Dendritic cell treated with granulocyte-macrophage colony-stimulating factor and Interleukin-4, amounts not matched to agents 40 ng/mL and 50 ng/mL, for 4 days (primary cell): ENCODE measurements at regions not wholly inside any gene's neighbourhood (a gene's known extent, or its start where the extent isn't known, plus 50 kb on each side); places are given as distances from the start of the nearest gene placed in this dataset.
"Not testable (repeated sequence)": the region's sequence is repeated elsewhere in the genome, so short reads cannot be mapped to it uniquely, and the experiment has no call there.

Source experiments
- H3K27ac Mint-ChIP-seq: one replicate; pipeline ENCODE4 v1.8.0; 2022; ENCODE audit warnings: mild to moderate bottlenecking, mixed read lengths
- H3K27me3 Mint-ChIP-seq: one replicate; pipeline ENCODE4 v1.8.0; 2022; ENCODE audit warnings: mild to moderate bottlenecking, mixed read lengths
- H3K36me3 Mint-ChIP-seq: one replicate; pipeline ENCODE4 v1.8.0; 2022; ENCODE audit warnings: low read depth, mixed read lengths
- H3K4me1 Mint-ChIP-seq: one replicate; pipeline ENCODE4 v1.8.0; 2022; ENCODE audit warnings: low read depth, mixed read lengths
- H3K4me3 Mint-ChIP-seq: one replicate; pipeline ENCODE4 v1.8.0; 2022; ENCODE audit warnings: mild to moderate bottlenecking, moderate library complexity, mixed read lengths
- H3K9me3 Mint-ChIP-seq: one replicate; pipeline ENCODE4 v1.8.0; 2022; ENCODE audit warnings: mixed read lengths
- intact Hi-C: fragments of 100-400 bp; cut with micrococcal nuclease; formaldehyde crosslinking; loops from one replicate; pipeline ENCODE4 v1.15.0; 2022

- H3K4me3 Mint-ChIP-seq = no peak overlapping the region
Measured at GRCh38 chr5:118486647-118487225, 501.6 kb downstream of the DTWD2 start.

GRCh38 chr5:118479285-118479684, 509.1 kb downstream of the DTWD2 start:
- intact Hi-C loops = no loop called here
- Mint-ChIP-seq H3K27me3 (no peaks in the 10 kb centered on the region), H3K4me1 (no peaks in the 10 kb centered on the region), H3K9me3 (peaks cover 52% of the 10 kb centered on the region), H3K36me3 (no peaks in the 10 kb centered on the region), H3K4me3 (no peak overlapping the region), H3K27ac (no peak overlapping the region)

More at GRCh38 chr5:118486647-118487225, 501.6 kb downstream of the DTWD2 start:
- Mint-ChIP-seq H3K9me3 (peaks cover 27% of the 10 kb centered on the region), H3K36me3 (no peaks in the 10 kb centered on the region), H3K27me3 (no peaks in the 10 kb centered on the region), H3K27ac (no peak overlapping the region), H3K4me1 (no peaks in the 10 kb centered on the region)
- intact Hi-C loops = no loop called here

- H3K4me3 Mint-ChIP-seq = no peak overlapping the region
- H3K27ac Mint-ChIP-seq = no peak overlapping the region
- peaks cover 48% of the 10 kb centered on the region for H3K9me3 Mint-ChIP-seq
- intact Hi-C loops = no loop called here
- no peaks in the 10 kb centered on the region for H3K36me3 Mint-ChIP-seq
- no peaks in the 10 kb centered on the region for H3K27me3 Mint-ChIP-seq
- no peaks in the 10 kb centered on the region for H3K4me1 Mint-ChIP-seq
Measured at GRCh38 chr5:118478852-118479251, 509.5 kb downstream of the DTWD2 start.

- H3K36me3 Mint-ChIP-seq = no peaks in the 10 kb centered on the region
- no peak overlapping the region for H3K4me3 Mint-ChIP-seq
- no peaks in the 10 kb centered on the region for H3K9me3 Mint-ChIP-seq
- no peaks in the 10 kb centered on the region for H3K27me3 Mint-ChIP-seq
- H3K4me1 Mint-ChIP-seq = no peaks in the 10 kb centered on the region
- H3K27ac Mint-ChIP-seq = no peak overlapping the region
- intact Hi-C loops = no loop called here
Measured at GRCh38 chr5:118468085-118468484, 520.3 kb downstream of the DTWD2 start.

GRCh38 chr5:118467103-118467502, 521.2 kb downstream of the DTWD2 start:
- Mint-ChIP-seq H3K4me1 (no peaks in the 10 kb centered on the region), H3K27ac (no peak overlapping the region), H3K27me3 (no peaks in the 10 kb centered on the region), H3K4me3 (no peak overlapping the region), H3K36me3 (no peaks in the 10 kb centered on the region), H3K9me3 (no peaks in the 10 kb centered on the region)
- intact Hi-C loops = no loop called here

GRCh38 chr5:118466418-118466817, 521.9 kb downstream of the DTWD2 start:
- H3K27ac Mint-ChIP-seq = no peak overlapping the region
- H3K36me3 Mint-ChIP-seq = no peaks in the 10 kb centered on the region
- intact Hi-C loops = no loop called here
- no peaks in the 10 kb centered on the region for H3K9me3 Mint-ChIP-seq
- no peaks in the 10 kb centered on the region for H3K27me3 Mint-ChIP-seq
- no peaks in the 10 kb centered on the region for H3K4me1 Mint-ChIP-seq
- no peak overlapping the region for H3K4me3 Mint-ChIP-seq

- H3K9me3 Mint-ChIP-seq = peaks cover 14% of the 10 kb centered on the region
- H3K27me3 Mint-ChIP-seq, H3K4me1 Mint-ChIP-seq, H3K36me3 Mint-ChIP-seq, H3K27ac Mint-ChIP-seq, intact Hi-C loops, H3K4me3 Mint-ChIP-seq: not testable (repeated sequence)
Measured at GRCh38 chr5:118462276-118462675, 526.1 kb downstream of the DTWD2 start.

- no peaks in the 10 kb centered on the region for H3K4me1 Mint-ChIP-seq
- peaks cover 23% of the 10 kb centered on the region for H3K9me3 Mint-ChIP-seq
- no peak overlapping the region for H3K27ac Mint-ChIP-seq
- no peaks in the 10 kb centered on the region for H3K36me3 Mint-ChIP-seq
- intact Hi-C loops = no loop called here
- H3K27me3 Mint-ChIP-seq = no peaks in the 10 kb centered on the region
- H3K4me3 Mint-ChIP-seq = no peak overlapping the region
Measured at GRCh38 chr5:118461436-118461835, 526.9 kb downstream of the DTWD2 start.

GRCh38 chr5:118459490-118459889, 528.9 kb downstream of the DTWD2 start:
- Mint-ChIP-seq H3K9me3 (peaks cover 23% of the 10 kb centered on the region), H3K4me1 (no peaks in the 10 kb centered on the region), H3K27me3 (no peaks in the 10 kb centered on the region), H3K27ac (no peak overlapping the region), H3K36me3 (no peaks in the 10 kb centered on the region), H3K4me3 (no peak overlapping the region)
- intact Hi-C loops = no loop called here

- Mint-ChIP-seq H3K27ac (no peak overlapping the region), H3K4me3 (no peak overlapping the region), H3K27me3 (no peaks in the 10 kb centered on the region), H3K36me3 (no peaks in the 10 kb centered on the region), H3K9me3 (peaks cover 23% of the 10 kb centered on the region), H3K4me1 (no peaks in the 10 kb centered on the region)
- intact Hi-C loops = no loop called here
Measured at GRCh38 chr5:118456085-118456484, 532.3 kb downstream of the DTWD2 start.

- Mint-ChIP-seq H3K36me3 (no peaks in the 10 kb centered on the region), H3K4me3 (no peak overlapping the region), H3K9me3 (peaks cover 4% of the 10 kb centered on the region), H3K27me3 (no peaks in the 10 kb centered on the region), H3K4me1 (no peaks in the 10 kb centered on the region), H3K27ac (no peak overlapping the region)
- intact Hi-C loops = no loop called here
Measured at GRCh38 chr5:118451697-118452247, 536.6 kb downstream of the DTWD2 start.

- intact Hi-C loops = no loop called here
- H3K27ac Mint-ChIP-seq = no peak overlapping the region
- H3K4me1 Mint-ChIP-seq = no peaks in the 10 kb centered on the region
- no peaks in the 10 kb centered on the region for H3K9me3 Mint-ChIP-seq
- H3K27me3 Mint-ChIP-seq = no peaks in the 10 kb centered on the region
- no peak overlapping the region for H3K4me3 Mint-ChIP-seq
- no peaks in the 10 kb centered on the region for H3K36me3 Mint-ChIP-seq
Measured at GRCh38 chr5:118450554-118451332, 537.6 kb downstream of the DTWD2 start.

- Mint-ChIP-seq H3K9me3 (no peaks in the 10 kb centered on the region), H3K36me3 (no peaks in the 10 kb centered on the region), H3K27ac (no peak overlapping the region), H3K4me3 (no peak overlapping the region), H3K4me1 (no peaks in the 10 kb centered on the region), H3K27me3 (no peaks in the 10 kb centered on the region)
- intact Hi-C loops = no loop called here
Measured at GRCh38 chr5:118447350-118447749, 541.0 kb downstream of the DTWD2 start.

GRCh38 chr5:118441956-118442355, 546.4 kb downstream of the DTWD2 start:
- H3K4me1 Mint-ChIP-seq = no peaks in the 10 kb centered on the region
- H3K27me3 Mint-ChIP-seq = no peaks in the 10 kb centered on the region
- no peaks in the 10 kb centered on the region for H3K9me3 Mint-ChIP-seq
- H3K36me3 Mint-ChIP-seq = no peaks in the 10 kb centered on the region
- no peak overlapping the region for H3K4me3 Mint-ChIP-seq
- intact Hi-C loops = no loop called here
- H3K27ac Mint-ChIP-seq = no peak overlapping the region
